Neural progenitor cell (in vitro differentiated cells): ENCODE measurements at regions not wholly inside any gene's neighbourhood (a gene's known extent, or its start where the extent isn't known, plus 50 kb on each side); places are given as distances from the start of the nearest gene placed in this dataset.

Experiments used
- DNase-seq: peaks from one replicate; pipeline ENCODE4 v3.0.0-alpha.2; 2016; ENCODE audit warnings: low spot score
- H2AFZ ChIP-seq: fragments of 200-600 bp; sonication (generic); replicated peaks from 2 replicates; pipeline ENCODE4 v1.6.1; 2016; ENCODE audit warnings: antibody characterized with exemption
- H3F3A ChIP-seq: fragments of 200-600 bp; sonication (generic); 2 replicates; pipeline ENCODE4 v1.6.1; 2016; ENCODE audit warnings: antibody characterized with exemption, low read depth
- H3K27ac ChIP-seq: fragments of 200-600 bp; sonication (generic); 2 replicates; pipeline ENCODE4 v1.5.1; 2016; ENCODE audit warnings: mild to moderate bottlenecking
- H3K27me3 ChIP-seq: fragments of 200-600 bp; sonication (generic); 2 replicates; pipeline ENCODE4 v1.6.1; 2016; ENCODE audit warnings: mild to moderate bottlenecking, moderate library complexity
- H3K36me3 ChIP-seq: fragments of 200-600 bp; sonication (generic); 2 replicates; pipeline ENCODE4 v1.5.1; 2016
- H3K4me1 ChIP-seq: fragments of 200-600 bp; sonication (generic); 2 replicates; pipeline ENCODE4 v1.6.1; 2016; ENCODE audit warnings: mixed run types
- H3K4me2 ChIP-seq: fragments of 200-600 bp; sonication (generic); 2 replicates; pipeline ENCODE4 v1.6.1; 2016
- H3K4me3 ChIP-seq: fragments of 200-600 bp; sonication (generic); 2 replicates; pipeline ENCODE4 v1.5.1; 2016
- H3K79me2 ChIP-seq: fragments of 200-600 bp; sonication (generic); 2 replicates; pipeline ENCODE4 v1.6.1; 2016; ENCODE audit warnings: low read depth
- H3K9ac ChIP-seq: fragments of 200-600 bp; sonication (generic); 2 replicates; pipeline ENCODE4 v1.6.1; 2016
- H3K9me3 ChIP-seq: fragments of 200-600 bp; sonication (generic); 2 replicates; pipeline ENCODE4 v1.5.1; 2016; ENCODE audit warnings: low read depth
- H4K20me1 ChIP-seq: fragments of 200-600 bp; sonication (generic); 2 replicates; pipeline ENCODE4 v1.6.1; 2016; ENCODE audit warnings: low read depth
- H3K27ac Mint-ChIP-seq: 3 replicates; pipeline ENCODE4 v1.8.0; 2021; ENCODE audit warnings: mixed read lengths
- H3K27me3 Mint-ChIP-seq: 2 replicates; pipeline ENCODE4 v1.8.0; 2022; ENCODE audit warnings: low read depth, mild to moderate bottlenecking, inconsistent platforms, moderate library complexity, mixed read lengths; ENCODE audit not compliant: insufficient read depth
- H3K36me3 Mint-ChIP-seq: 3 replicates; pipeline ENCODE4 v1.8.0; 2021; ENCODE audit warnings: mixed read lengths
- H3K4me1 Mint-ChIP-seq: 3 replicates; pipeline ENCODE4 v1.8.0; 2021; ENCODE audit warnings: mixed read lengths
- H3K4me3 Mint-ChIP-seq: 3 replicates; pipeline ENCODE4 v1.8.0; 2021; ENCODE audit warnings: mild to moderate bottlenecking, moderate library complexity, mixed read lengths
- H3K9me3 Mint-ChIP-seq: 3 replicates; pipeline ENCODE4 v1.8.0; 2020; ENCODE audit warnings: mixed read lengths
- EZH2 ChIP-seq: fragments of 200-600 bp; sonication (generic); IDR thresholded peaks from 2 replicates; pipeline ENCODE4 v1.6.1; 2017; ENCODE audit warnings: antibody characterized with exemption, mild to moderate bottlenecking, moderate library complexity
- EZH2phosphoT487 ChIP-seq: fragments of 200-600 bp; sonication (generic); IDR thresholded peaks from 2 replicates; pipeline ENCODE4 v1.6.1; 2017; ENCODE audit warnings: antibody characterized with exemption
- TF ChIP-seq, protein P1 (sequence below): fragments of 200-600 bp; sonication (generic); IDR thresholded peaks from 2 replicates; pipeline ENCODE4 v1.5.1; 2017; ENCODE audit warnings: antibody characterized with exemption, mild to moderate bottlenecking

DNA sequence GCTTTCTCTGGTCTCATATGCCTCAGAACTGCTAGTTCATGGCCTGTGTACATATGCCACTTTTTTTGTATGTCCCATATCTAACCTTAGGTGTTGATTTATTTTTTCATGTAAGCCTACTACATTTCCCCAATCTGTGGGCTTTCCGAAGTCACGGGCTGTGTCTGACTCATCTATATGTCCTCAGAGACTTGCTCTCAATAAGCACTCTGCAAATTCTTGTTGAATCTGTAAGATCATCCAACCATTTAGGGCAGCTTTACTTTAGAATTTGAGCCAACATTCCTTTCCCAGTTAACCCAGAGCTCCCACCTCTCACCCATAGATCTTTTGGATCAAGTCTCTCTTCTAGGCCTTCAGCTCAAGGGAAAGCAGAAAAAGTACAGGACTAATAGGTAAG lies 263.4 kb downstream of the SEC61B start:
- H3K4me2 ChIP-seq: no peak overlapping the region
- no peak for DNase-seq
- no peaks in the 10 kb centered on the region for H3K9me3 Mint-ChIP-seq
- peaks cover 17% of the 10 kb centered on the region for H3F3A ChIP-seq
- no peak overlapping the region for H3K27ac ChIP-seq
- no peak overlapping the region for H3K4me3 ChIP-seq
- no peaks in the 10 kb centered on the region for H4K20me1 ChIP-seq
- H3K27me3 Mint-ChIP-seq: peaks cover 10% of the 10 kb centered on the region
- H3K36me3 Mint-ChIP-seq: no peaks in the 10 kb centered on the region
- H3K36me3 ChIP-seq: no peaks in the 10 kb centered on the region
- no peak overlapping the region for H3K27ac Mint-ChIP-seq
- peaks cover 17% of the 10 kb centered on the region for H3K4me1 ChIP-seq
- no peak overlapping the region for H2AFZ ChIP-seq
- no peak overlapping the region for H3K4me3 Mint-ChIP-seq
- no peaks in the 10 kb centered on the region for H3K27me3 ChIP-seq
- TF ChIP-seq EZH2: no peak
- no peak for TF ChIP-seq EZH2phosphoT487
- TF ChIP-seq, protein P1, sequence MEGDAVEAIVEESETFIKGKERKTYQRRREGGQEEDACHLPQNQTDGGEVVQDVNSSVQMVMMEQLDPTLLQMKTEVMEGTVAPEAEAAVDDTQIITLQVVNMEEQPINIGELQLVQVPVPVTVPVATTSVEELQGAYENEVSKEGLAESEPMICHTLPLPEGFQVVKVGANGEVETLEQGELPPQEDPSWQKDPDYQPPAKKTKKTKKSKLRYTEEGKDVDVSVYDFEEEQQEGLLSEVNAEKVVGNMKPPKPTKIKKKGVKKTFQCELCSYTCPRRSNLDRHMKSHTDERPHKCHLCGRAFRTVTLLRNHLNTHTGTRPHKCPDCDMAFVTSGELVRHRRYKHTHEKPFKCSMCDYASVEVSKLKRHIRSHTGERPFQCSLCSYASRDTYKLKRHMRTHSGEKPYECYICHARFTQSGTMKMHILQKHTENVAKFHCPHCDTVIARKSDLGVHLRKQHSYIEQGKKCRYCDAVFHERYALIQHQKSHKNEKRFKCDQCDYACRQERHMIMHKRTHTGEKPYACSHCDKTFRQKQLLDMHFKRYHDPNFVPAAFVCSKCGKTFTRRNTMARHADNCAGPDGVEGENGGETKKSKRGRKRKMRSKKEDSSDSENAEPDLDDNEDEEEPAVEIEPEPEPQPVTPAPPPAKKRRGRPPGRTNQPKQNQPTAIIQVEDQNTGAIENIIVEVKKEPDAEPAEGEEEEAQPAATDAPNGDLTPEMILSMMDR: no peak
- H3K4me1 Mint-ChIP-seq: peaks cover 13% of the 10 kb centered on the region
- no peaks in the 10 kb centered on the region for H3K9me3 ChIP-seq
- H3K79me2 ChIP-seq: no peaks in the 10 kb centered on the region
- H3K9ac ChIP-seq: no peak overlapping the region

DNA sequence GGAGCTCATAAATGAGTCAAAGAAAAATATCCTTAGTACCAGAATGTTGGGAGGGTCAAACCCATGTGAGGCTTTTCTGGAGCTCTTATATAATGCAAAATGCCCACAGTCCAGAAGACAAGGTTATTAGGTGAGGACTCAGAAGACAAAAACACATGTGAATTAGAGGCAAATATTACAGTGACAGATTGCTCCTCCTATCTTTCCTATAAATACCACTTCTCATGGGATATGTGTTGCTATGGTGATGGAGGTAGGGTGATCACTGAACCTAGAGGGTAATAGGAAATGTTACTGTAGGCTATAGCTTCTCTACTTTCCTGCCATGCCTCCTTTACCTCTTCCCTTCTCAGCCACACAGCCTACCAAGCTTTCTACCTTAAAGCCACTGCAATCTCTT lies 264.6 kb downstream of the SEC61B start:
- peaks cover 17% of the 10 kb centered on the region for H3K4me1 Mint-ChIP-seq
- Histone ChIP-seq H3K9ac (no peak overlapping the region), H3K27ac (no peak overlapping the region), H3K4me3 (no peak overlapping the region), H3K27me3 (no peaks in the 10 kb centered on the region), H3K9me3 (no peaks in the 10 kb centered on the region), H3K4me2 (no peak overlapping the region), H3F3A (peaks cover 17% of the 10 kb centered on the region), H3K79me2 (no peaks in the 10 kb centered on the region), H4K20me1 (no peaks in the 10 kb centered on the region), H3K4me1 (peaks cover 17% of the 10 kb centered on the region), H2AFZ (no peak overlapping the region), H3K36me3 (no peaks in the 10 kb centered on the region)
- TF ChIP-seq, protein P1: no peak
- TF ChIP-seq EZH2phosphoT487 (no peak), EZH2 (no peak)
- DNase-seq: no peak
- no peaks in the 10 kb centered on the region for H3K9me3 Mint-ChIP-seq
- H3K27me3 Mint-ChIP-seq: peaks cover 10% of the 10 kb centered on the region
- H3K27ac Mint-ChIP-seq: no peak overlapping the region
- H3K4me3 Mint-ChIP-seq: no peak overlapping the region
- H3K36me3 Mint-ChIP-seq: no peaks in the 10 kb centered on the region

DNA sequence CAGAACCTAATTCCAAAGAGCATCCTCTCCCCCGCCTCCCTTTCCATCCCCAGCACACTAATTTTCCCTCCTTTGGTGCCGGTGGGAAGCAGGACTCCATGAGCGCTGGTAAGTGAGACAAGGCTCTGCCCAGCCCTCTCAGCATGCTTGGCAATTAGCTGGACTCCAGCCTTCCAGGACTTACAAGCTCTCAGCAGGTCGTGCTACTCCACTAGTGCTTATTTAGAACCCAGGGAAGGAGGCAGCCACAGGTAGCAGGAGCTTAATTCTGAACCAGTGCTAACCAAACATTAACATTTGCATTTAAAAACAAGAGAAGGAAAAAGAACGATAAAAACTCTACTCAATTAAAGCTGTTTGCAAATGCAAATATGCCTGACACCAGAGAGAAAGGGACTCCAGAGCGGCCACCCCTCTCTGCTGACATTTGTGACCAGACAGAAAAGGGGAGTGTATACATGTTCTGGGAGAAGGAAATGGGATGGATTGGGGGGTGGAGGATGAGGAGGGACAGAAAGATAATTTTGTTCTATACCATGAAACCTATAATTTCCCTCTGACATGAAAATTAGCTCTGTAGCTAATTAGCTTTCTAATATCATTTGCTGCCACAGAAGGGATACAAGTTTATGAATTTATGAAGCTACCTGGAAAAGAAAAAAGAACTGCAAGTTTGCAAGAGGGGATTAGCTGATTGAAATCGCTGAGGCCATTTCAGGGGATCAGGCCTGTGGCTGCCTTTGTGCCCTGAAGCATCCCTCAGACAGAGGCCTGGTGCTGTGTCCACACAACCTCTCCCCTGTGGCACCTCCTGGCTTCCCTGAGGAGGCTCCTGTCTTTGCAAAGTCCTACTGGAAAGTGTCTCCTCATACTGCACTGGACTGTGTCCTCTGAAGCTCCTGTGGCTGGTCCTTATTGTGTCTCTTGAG lies 266.3 kb downstream of the SEC61B start:
- H3K27me3 ChIP-seq: no peaks in the 10 kb centered on the region
- no peaks in the 10 kb centered on the region for H3K9me3 Mint-ChIP-seq
- no peak overlapping the region for H3K4me3 ChIP-seq
- TF ChIP-seq EZH2phosphoT487: no peak
- TF ChIP-seq, protein P1: no peak
- no peak for TF ChIP-seq EZH2
- H3K36me3 ChIP-seq: no peaks in the 10 kb centered on the region
- peaks cover 6% of the 10 kb centered on the region for H3K27me3 Mint-ChIP-seq
- peak overlapping the region; percentile 58 for H3K4me2 ChIP-seq
- H3K4me3 Mint-ChIP-seq: no peak overlapping the region
- peak overlapping the region; percentile 27 for H3K27ac ChIP-seq
- H4K20me1 ChIP-seq: no peaks in the 10 kb centered on the region
- no peaks in the 10 kb centered on the region for H3K9me3 ChIP-seq
- peak overlapping the region; percentile 54 for H2AFZ ChIP-seq
- H3K27ac Mint-ChIP-seq: peak overlapping the region; percentile 74
- peak; percentile 56 for DNase-seq
- H3K4me1 ChIP-seq: peaks cover 17% of the 10 kb centered on the region
- no peaks in the 10 kb centered on the region for H3K79me2 ChIP-seq
- no peak overlapping the region for H3K9ac ChIP-seq
- peaks cover 23% of the 10 kb centered on the region for H3K4me1 Mint-ChIP-seq
- no peaks in the 10 kb centered on the region for H3K36me3 Mint-ChIP-seq
- H3F3A ChIP-seq: peaks cover 17% of the 10 kb centered on the region
